H1 (cell line): ENCODE measurements at regions not wholly inside any gene's neighbourhood (a gene's known extent, or its start where the extent isn't known, plus 50 kb on each side); places are given as distances from the start of the nearest gene placed in this dataset.

ENCODE experiments used
- CTCF ChIA-PET: fragments of 300-600 bp; sonication (Branson Sonifier 250); formaldehyde crosslinking; loops from one replicate; lab custom pipeline; 2021; ENCODE audit not compliant: partially characterized antibody; lab: Charles Lee
- POLR2A ChIA-PET: fragments of 300-600 bp; sonication (Branson Sonifier 250); formaldehyde crosslinking; loops from one replicate; lab custom pipeline; 2021; ENCODE audit warnings: inconsistent platforms; ENCODE audit not compliant: partially characterized antibody; lab: Charles Lee
- DNase-seq, 2 experiments: peaks; one replicate each; pipeline versions ENCODE4 v3.0.0 to v3.0.0-alpha.2; 2010 to 2022; ENCODE audit warnings: low spot score in 2 of 2, low read depth in 1 of 2, mixed read lengths in 1 of 2
- FAIRE-seq: peaks from 2 replicates; lab custom pipeline; 2011; peaks lifted over from hg19 to GRCh38; lab: Jason Lieb, UNC
- H2AFZ ChIP-seq: 2 replicates; pipeline ENCODE4 v1.8.1; 2012; ENCODE audit warnings: low read length, inconsistent platforms
- H2AK5ac ChIP-seq: 2 replicates; pipeline ENCODE4 v1.6.1; 2013; ENCODE audit warnings: low read depth, low read length
- H2BK120ac ChIP-seq: replicated peaks from 2 replicates; pipeline ENCODE3; 2013; ENCODE audit warnings: low read depth, low read length, inconsistent platforms
- H2BK12ac ChIP-seq: 2 replicates; pipeline ENCODE4 v1.6.1; 2013; ENCODE audit warnings: low read depth, low read length
- H2BK15ac ChIP-seq: 2 replicates; pipeline ENCODE4 v1.6.1; 2013; ENCODE audit warnings: low read length
- H2BK20ac ChIP-seq: 2 replicates; pipeline ENCODE4 v1.6.1; 2013; ENCODE audit warnings: low read length
- H2BK5ac ChIP-seq: 2 replicates; pipeline ENCODE4 v1.6.1; 2013; ENCODE audit warnings: low read depth, low read length
- H3K14ac ChIP-seq: 2 replicates; pipeline ENCODE4 v1.6.1; 2013; ENCODE audit warnings: inconsistent platforms; ENCODE audit not compliant: insufficient read length
- H3K18ac ChIP-seq: 2 replicates; pipeline ENCODE4 v1.6.1; 2013; ENCODE audit warnings: low read length; ENCODE audit errors: extremely low read depth
- H3K23ac ChIP-seq: 2 replicates; pipeline ENCODE4 v1.6.1; 2013; ENCODE audit warnings: inconsistent platforms; ENCODE audit not compliant: insufficient read length
- H3K23me2 ChIP-seq: 2 replicates; pipeline ENCODE4 v1.6.1; 2013; ENCODE audit warnings: low read depth, low read length
- H3K27ac ChIP-seq: 2 replicates; pipeline ENCODE4 v1.6.1; 2011; ENCODE audit warnings: low read depth, low read length, inconsistent platforms
- H3K27me3 ChIP-seq, 4 experiments: replicated peaks in 1 of 4; 1 replicate in 1 of 4; 2 replicates in 3 of 4; pipeline versions ENCODE4 v1.6.1 to v1.8.1; 2011 to 2013; ENCODE audit warnings: low read length in 3 of 4, mild to moderate bottlenecking in 3 of 4, inconsistent platforms in 2 of 4, mixed read lengths in 2 of 4, moderate library complexity in 1 of 4; ENCODE audit not compliant: control insufficient read depth in 3 of 4, insufficient read depth in 3 of 4; ENCODE audit errors: extremely low read depth in 1 of 4
- H3K36me3 ChIP-seq, 4 experiments: 2 replicates each; pipeline versions ENCODE4 v1.6.1 to v1.8.1; 2011 to 2013; ENCODE audit warnings: mild to moderate bottlenecking in 4 of 4, low read length in 3 of 4, moderate library complexity in 2 of 4, control low read depth in 1 of 4, inconsistent platforms in 1 of 4; ENCODE audit not compliant: insufficient read depth in 4 of 4, control insufficient read depth in 2 of 4
- H3K4ac ChIP-seq: replicated peaks from 2 replicates; pipeline ENCODE3; 2013; ENCODE audit warnings: low read length, low read depth, mixed read lengths, inconsistent platforms; ENCODE audit not compliant: insufficient read length
- H3K4me1 ChIP-seq, 4 experiments: replicated peaks in 1 of 4; 1 replicate in 1 of 4; 2 replicates in 3 of 4; pipeline versions ENCODE4 v1.6.1 to v1.8.1; 2011 to 2013; ENCODE audit warnings: low read length in 3 of 4, inconsistent platforms in 2 of 4, mixed read lengths in 1 of 4; ENCODE audit not compliant: insufficient read depth in 4 of 4, control insufficient read depth in 3 of 4
- H3K4me2 ChIP-seq, 2 experiments: 2 replicates each; pipeline versions ENCODE4 v1.6.1 to v1.8.1; 2011 to 2013; ENCODE audit warnings: low read depth in 2 of 2, low read length in 2 of 2, control low read depth in 1 of 2, inconsistent platforms in 1 of 2, mild to moderate bottlenecking in 1 of 2; ENCODE audit not compliant: insufficient read depth in 1 of 2
- H3K4me3 ChIP-seq, 4 experiments: fragments of 200-600, 300-600 bp in 1 of 4; sonication (generic), shearing (Covaris generic), sonication (Bioruptor Twin) in 1 of 4; 2 replicates each; pipeline versions ENCODE4 v1.5.1 to v1.8.1; 2011 to 2016; ENCODE audit warnings: low read length in 4 of 4, low read depth in 3 of 4, control low read depth in 2 of 4, inconsistent platforms in 2 of 4, mild to moderate bottlenecking in 2 of 4, mixed read lengths in 1 of 4, moderate library complexity in 1 of 4; ENCODE audit not compliant: insufficient read depth in 2 of 4; ENCODE audit errors: extremely low read depth in 1 of 4
- H3K56ac ChIP-seq: replicated peaks from 2 replicates; pipeline ENCODE3; 2013; ENCODE audit warnings: low read depth, mild to moderate bottlenecking, mixed read lengths, low read length, inconsistent platforms; ENCODE audit not compliant: insufficient read length
- H3K79me1 ChIP-seq: 2 replicates; pipeline ENCODE4 v1.6.1; 2013; ENCODE audit warnings: low read depth, low read length, control low read depth
- H3K79me2 ChIP-seq, 2 experiments: 2 replicates each; pipeline versions ENCODE4 v1.6.1 to v1.8.1; 2012 to 2013; ENCODE audit warnings: low read length in 2 of 2, mild to moderate bottlenecking in 2 of 2, inconsistent platforms in 1 of 2; ENCODE audit not compliant: insufficient read depth in 2 of 2, control insufficient read depth in 1 of 2
- H3K9ac ChIP-seq, 4 experiments: replicated peaks in 1 of 4; 1 replicate in 1 of 4; 2 replicates in 3 of 4; pipeline versions ENCODE4 v1.6.1 to v1.8.1; 2011 to 2013; ENCODE audit warnings: low read depth in 3 of 4, low read length in 3 of 4, control low read depth in 2 of 4, mild to moderate bottlenecking in 2 of 4, moderate library complexity in 2 of 4, inconsistent platforms in 1 of 4; ENCODE audit errors: extremely low read depth in 1 of 4
- H3K9me3 ChIP-seq, 2 experiments: 2 replicates each; pipeline versions ENCODE4 v1.6.1 to v1.8.1; 2012 to 2013; ENCODE audit warnings: mild to moderate bottlenecking in 2 of 2, moderate library complexity in 2 of 2, control low read depth in 1 of 2, inconsistent platforms in 1 of 2, low read depth in 1 of 2, low read length in 1 of 2, mixed read lengths in 1 of 2; ENCODE audit not compliant: insufficient read depth in 2 of 2
- H4K20me1 ChIP-seq, 2 experiments: replicated peaks in 1 of 2; 2 replicates each; pipeline versions ENCODE3 to v1.8.1; 2011 to 2013; ENCODE audit warnings: inconsistent platforms in 2 of 2, low read length in 2 of 2, mild to moderate bottlenecking in 1 of 2; ENCODE audit not compliant: insufficient read depth in 2 of 2, control insufficient read depth in 1 of 2
- H4K5ac ChIP-seq: 2 replicates; pipeline ENCODE4 v1.6.1; 2013; ENCODE audit warnings: low read length, low read depth, mixed read lengths, inconsistent platforms; ENCODE audit not compliant: insufficient read length
- H4K8ac ChIP-seq: 2 replicates; pipeline ENCODE4 v1.8.0; 2013; ENCODE audit warnings: mild to moderate bottlenecking, moderate library complexity, low read length, inconsistent platforms; ENCODE audit not compliant: insufficient read depth; ENCODE audit errors: extremely low read depth
- H4K91ac ChIP-seq: replicated peaks from 2 replicates; pipeline ENCODE3; 2013; ENCODE audit warnings: low read length, mixed read lengths, inconsistent platforms; ENCODE audit not compliant: insufficient read length
- CREB1 ChIP-seq: IDR thresholded peaks from 2 replicates; pipeline ENCODE4 v1.6.1; 2012; ENCODE audit warnings: inconsistent platforms
- GTF2F1 ChIP-seq: IDR thresholded peaks from 2 replicates; pipeline ENCODE4 v1.6.1; 2012; ENCODE audit warnings: low read depth, low read length, improper control_type of control experiment, borderline replicate concordance
- JUND ChIP-seq: IDR thresholded peaks from 2 replicates; pipeline ENCODE4 v1.6.1; 2011; ENCODE audit warnings: mild to moderate bottlenecking, improper control_type of control experiment, low read length
- POLR2A ChIP-seq, 2 experiments: IDR thresholded peaks; 1 replicate in 1 of 2; 2 replicates in 1 of 2; pipeline ENCODE4 v1.6.1; 2011; ENCODE audit warnings: low read depth in 2 of 2, low read length in 2 of 2, mild to moderate bottlenecking in 2 of 2; ENCODE audit errors: control extremely low read depth in 1 of 2
- RFX5 ChIP-seq: IDR thresholded peaks from 2 replicates; pipeline ENCODE4 v1.6.1; 2011; ENCODE audit warnings: low read depth, low read length, improper control_type of control experiment, borderline replicate concordance
- SIRT6 ChIP-seq: IDR thresholded peaks from one replicate; pipeline ENCODE4 v1.7.1; 2012; ENCODE audit warnings: low read length, inconsistent platforms
- TEAD4 ChIP-seq: IDR thresholded peaks from 2 replicates; pipeline ENCODE4 v1.6.1; 2012; ENCODE audit warnings: low read depth, low read length, inconsistent platforms, mixed read lengths
- WGBS, 2 experiments: shearing (Covaris generic) in 1 of 2; methylation state at CpG; one replicate each; pipeline versions ENCODE4 v1.1.6 to v1.1.7; 2013 to 2015; ENCODE audit warnings: low lambda C conversion rate in 2 of 2, mixed read lengths in 2 of 2, inconsistent platforms in 1 of 2, low coverage in 1 of 2, missing lambda C conversion rate in 1 of 2; ENCODE audit not compliant: insufficient replicate concordance in 2 of 2, insufficient coverage in 1 of 2, insufficient read length in 1 of 2; ENCODE audit errors: extremely low coverage in 1 of 2, missing lambda C conversion rate in 1 of 2; 5-methylcytosine and 5-hydroxymethylcytosine counted together

- no peak for FAIRE-seq
- Histone ChIP-seq H3K36me3 (no peaks in the 10 kb centered on the region), H4K91ac (no peak overlapping the region), H3K79me2 (peaks cover 0 to 23% of the 10 kb centered on the region in 2 experiments; a peak in 2 of 4 replicates), H3K14ac (no peak overlapping the region), H4K8ac (no peak overlapping the region), H4K20me1 (no peaks in the 10 kb centered on the region), H2BK120ac (no peak overlapping the region), H3K56ac (no peak overlapping the region), H4K5ac (no peak overlapping the region), H3K18ac (no peak overlapping the region), H2AK5ac (no peak overlapping the region), H3K23me2 (peaks cover 13% of the 10 kb centered on the region), H2BK12ac (no peak overlapping the region), H3K27ac (no peak overlapping the region), H3K27me3 (peaks cover 0 to 20% (median 9%) of the 10 kb centered on the region in 4 experiments; a peak in 3 of 7 replicates), H3K4me2 (no peak overlapping the region), H3K23ac (no peak overlapping the region), H3K4me3 (no peak overlapping the region), H3K79me1 (no peaks in the 10 kb centered on the region), H2BK20ac (no peak overlapping the region), H2AFZ (no peak overlapping the region), H3K4me1 (peaks cover under 1 to 12% (median 2%) of the 10 kb centered on the region in 4 experiments; a peak in 5 of 7 replicates), H2BK5ac (no peak overlapping the region), H3K9ac (no peak overlapping the region), H3K4ac (no peak overlapping the region), H3K9me3 (no peaks in the 10 kb centered on the region), H2BK15ac (no peak overlapping the region)
- no peak for DNase-seq
- TF ChIP-seq SIRT6 (no peak), JUND (no peak), GTF2F1 (no peak), POLR2A (IDR thresholded peaks at IDR 0.05; ENCODE audit: control extremely low read depth in 1 of 2, low read depth in 2 of 2, low read length in 2 of 2) (no peak), TEAD4 (no peak), RFX5 (no peak), CREB1 (no peak)
- WGBS, 2 experiments: 95% methylated on average over 1 of the region's 1 CpG; no CpG with 5 or more reads in 1 of the 2 experiments
- ChIA-PET CTCF (no interaction called here), POLR2A (no interaction called here)
Observed at GRCh38 chr9:21557428-21557768, 75.3 kb upstream of the IFNE start.
